WTC11 (cell line): ENCODE measurements at regions not wholly inside any gene's neighbourhood (a gene's known extent, or its start where the extent isn't known, plus 50 kb on each side); places are given as distances from the start of the nearest gene placed in this dataset.

Experiments
- ATAC-seq: fragments of 200-7000 bp; cut with Tn5 transposase; 2 replicates; pipeline ENCODE4 v1.10.0; 2021; ENCODE audit warnings: mild to moderate bottlenecking, moderate library complexity
- CTCF ChIA-PET: fragments of 300-600 bp; sonication (Branson Sonifier 250); formaldehyde crosslinking; loops from one replicate; lab custom pipeline; 2021; ENCODE audit warnings: antibody characterized with exemption; lab: Charles Lee
- POLR2A ChIA-PET: fragments of 350-600 bp; sonication (Branson Sonifier 250); formaldehyde crosslinking; loops from one replicate; lab custom pipeline; 2021; ENCODE audit warnings: antibody characterized with exemption; lab: Charles Lee
- DNase-seq: peaks from one replicate; pipeline ENCODE4 v3.0.0; 2021; ENCODE audit warnings: low spot score
- H3K27ac Mint-ChIP-seq: 2 replicates; pipeline ENCODE4 v1.8.0; 2021; ENCODE audit warnings: mixed read lengths
- H3K27me3 Mint-ChIP-seq: 2 replicates; pipeline ENCODE4 v1.8.0; 2021; ENCODE audit warnings: low read depth, mild to moderate bottlenecking, moderate library complexity, mixed read lengths
- H3K36me3 Mint-ChIP-seq: 2 replicates; pipeline ENCODE4 v1.8.0; 2021; ENCODE audit warnings: mixed read lengths
- H3K4me1 Mint-ChIP-seq: 2 replicates; pipeline ENCODE4 v1.8.0; 2022; ENCODE audit warnings: mixed read lengths
- H3K4me3 Mint-ChIP-seq: 2 replicates; pipeline ENCODE4 v1.8.0; 2021; ENCODE audit warnings: mild to moderate bottlenecking, moderate library complexity, mixed read lengths
- H3K9me3 Mint-ChIP-seq: 2 replicates; pipeline ENCODE4 v1.8.0; 2021; ENCODE audit warnings: mixed read lengths
- AR ChIP-seq: fragments of 250-450 bp; sonication (Bioruptor Pico); IDR thresholded peaks from 2 replicates; pipeline ENCODE4 v1.9.0; 2021; ENCODE audit warnings: mild to moderate bottlenecking
- ATF3 ChIP-seq: sonication (generic); formaldehyde crosslinking; conservative IDR thresholded peaks from 2 replicates; pipeline ENCODE4 v1.8.1; 2022; ENCODE audit warnings: mild to moderate bottlenecking, missing genetic modification reagents
- CREM ChIP-seq: sonication (generic); formaldehyde crosslinking; IDR thresholded peaks from 2 replicates; pipeline ENCODE4 v1.8.1; 2022; ENCODE audit warnings: mild to moderate bottlenecking, missing genetic modification reagents, moderate library complexity
- E2F5 ChIP-seq: sonication (generic); formaldehyde crosslinking; IDR thresholded peaks from 2 replicates; pipeline ENCODE4 v1.8.1; 2022; ENCODE audit warnings: mild to moderate bottlenecking, moderate library complexity, missing genetic modification reagents
- FOXP1 ChIP-seq: sonication (generic); formaldehyde crosslinking; IDR thresholded peaks from 2 replicates; pipeline ENCODE4 v1.8.0; 2022; ENCODE audit warnings: missing genetic modification reagents, mild to moderate bottlenecking, moderate library complexity, borderline replicate concordance
- GTF2I ChIP-seq: fragments of 250-450 bp; sonication (Bioruptor Pico); conservative IDR thresholded peaks from 2 replicates; pipeline ENCODE4 v1.4.0; 2021; ENCODE audit warnings: mild to moderate bottlenecking
- HMGA2 ChIP-seq: fragments of 250-450 bp; sonication (Bioruptor Pico); IDR thresholded peaks from 2 replicates; pipeline ENCODE4 v1.4.0; 2021; ENCODE audit warnings: mild to moderate bottlenecking, moderate library complexity
- IRF2 ChIP-seq: sonication (generic); formaldehyde crosslinking; IDR thresholded peaks from 2 replicates; pipeline ENCODE4 v1.8.0; 2022; ENCODE audit warnings: low read depth, missing genetic modification reagents, borderline replicate concordance
- NFE2L1 ChIP-seq: sonication (generic); formaldehyde crosslinking; IDR thresholded peaks from 2 replicates; pipeline ENCODE4 v1.8.1; 2023; ENCODE audit warnings: missing genetic modification reagents
- NR1H2 ChIP-seq: sonication (generic); formaldehyde crosslinking; IDR thresholded peaks from 2 replicates; pipeline ENCODE4 v1.9.0; 2021; ENCODE audit warnings: mild to moderate bottlenecking, moderate library complexity, missing genetic modification reagents
- NR2C2 ChIP-seq: sonication (generic); formaldehyde crosslinking; IDR thresholded peaks from 2 replicates; pipeline ENCODE4 v1.8.0; 2022; ENCODE audit warnings: mild to moderate bottlenecking, missing genetic modification reagents
- PRRX2 ChIP-seq: fragments of 250-450 bp; sonication (Bioruptor Pico); IDR thresholded peaks from 2 replicates; pipeline ENCODE4 v1.8.0; 2021; ENCODE audit warnings: mild to moderate bottlenecking
- TEAD1 ChIP-seq: sonication (generic); formaldehyde crosslinking; IDR thresholded peaks from 2 replicates; pipeline ENCODE4 v1.8.0; 2022; ENCODE audit warnings: mild to moderate bottlenecking, missing genetic modification reagents
- TP53 ChIP-seq: sonication (generic); formaldehyde crosslinking; IDR thresholded peaks from 2 replicates; pipeline ENCODE4 v1.8.1; 2023; ENCODE audit warnings: mild to moderate bottlenecking, missing genetic modification reagents
- ZNF138 ChIP-seq: sonication (generic); formaldehyde crosslinking; conservative IDR thresholded peaks from 2 replicates; pipeline ENCODE4 v1.8.1; 2022; ENCODE audit warnings: mild to moderate bottlenecking, moderate library complexity, missing genetic modification reagents
- ZNF263 ChIP-seq: sonication (generic); formaldehyde crosslinking; IDR thresholded peaks from 2 replicates; pipeline ENCODE4 v1.8.1; 2022; ENCODE audit warnings: low read depth, mild to moderate bottlenecking, moderate library complexity, missing genetic modification reagents
- ZNF317 ChIP-seq: sonication (generic); formaldehyde crosslinking; IDR thresholded peaks from 2 replicates; pipeline ENCODE4 v1.8.1; 2023; ENCODE audit warnings: low read depth, mild to moderate bottlenecking, moderate library complexity, missing genetic modification reagents, borderline replicate concordance
- ZNF416 ChIP-seq: fragments of 250-450 bp; sonication (Bioruptor Pico); IDR thresholded peaks from 2 replicates; pipeline ENCODE4 v1.9.0; 2021; ENCODE audit warnings: mild to moderate bottlenecking, inconsistent platforms
- ZNF423 ChIP-seq: fragments of 250-450 bp; sonication (Bioruptor Pico); IDR thresholded peaks from 2 replicates; pipeline ENCODE4 v2.1.2; 2022; ENCODE audit warnings: mild to moderate bottlenecking, moderate library complexity
- TF ChIP-seq, protein P1 (sequence below): sonication (generic); formaldehyde crosslinking; IDR thresholded peaks from 2 replicates; pipeline ENCODE4 v1.8.1; 2023; ENCODE audit warnings: mild to moderate bottlenecking, missing genetic modification reagents, moderate library complexity

DNA sequence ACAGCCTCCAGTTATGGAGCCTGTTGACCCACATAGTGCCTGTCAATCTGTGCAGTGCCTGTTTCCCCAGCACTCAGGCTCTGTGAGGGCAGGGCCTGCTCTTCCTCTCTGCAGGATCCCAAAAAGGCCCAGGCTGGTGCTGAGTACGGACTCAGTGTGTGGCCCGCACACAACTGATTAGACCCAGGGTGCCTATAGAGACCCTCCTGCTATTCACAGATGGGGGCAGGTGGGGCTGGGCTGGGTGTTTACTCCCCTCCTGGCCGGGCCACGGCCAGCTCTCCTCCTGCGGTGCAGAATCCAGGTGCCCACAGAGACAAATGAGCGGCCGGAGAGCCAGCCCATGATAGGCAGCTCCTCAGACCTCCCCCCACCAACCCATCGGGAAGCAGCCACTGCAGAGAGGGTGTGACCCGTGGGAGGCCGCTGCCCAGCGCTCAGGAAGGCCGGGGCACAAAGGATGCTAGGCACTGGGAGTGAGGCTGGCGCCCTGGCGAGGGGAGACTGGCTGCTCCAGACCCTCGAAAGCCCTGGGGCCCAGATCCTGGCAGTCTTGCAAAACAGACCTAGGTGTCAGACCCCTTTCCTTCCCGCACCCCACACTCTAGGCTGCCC, 239.0 kb downstream of the CTTN start:
- Mint-ChIP-seq H3K4me1 (peaks cover 49% of the 10 kb centered on the region), H3K27ac (no peak overlapping the region), H3K36me3 (no peaks in the 10 kb centered on the region), H3K9me3 (no peaks in the 10 kb centered on the region), H3K27me3 (no peaks in the 10 kb centered on the region), H3K4me3 (no peak overlapping the region)
- no peak for DNase-seq
- ChIA-PET POLR2A (no interaction called here), CTCF (interaction anchor here (1.0 to 1.9 kb wide), 4 partner anchors 10 to 126 kb away, joined by 3 to 6 read pairs (median 4); no protein-coding TSS in a partner anchor)
- ATAC-seq: no peak
- TF ChIP-seq ZNF423 (CRISPR knock-in tag) (peak; percentile 96), ZNF263 (CRISPR knock-in tag) (no peak)

DNA sequence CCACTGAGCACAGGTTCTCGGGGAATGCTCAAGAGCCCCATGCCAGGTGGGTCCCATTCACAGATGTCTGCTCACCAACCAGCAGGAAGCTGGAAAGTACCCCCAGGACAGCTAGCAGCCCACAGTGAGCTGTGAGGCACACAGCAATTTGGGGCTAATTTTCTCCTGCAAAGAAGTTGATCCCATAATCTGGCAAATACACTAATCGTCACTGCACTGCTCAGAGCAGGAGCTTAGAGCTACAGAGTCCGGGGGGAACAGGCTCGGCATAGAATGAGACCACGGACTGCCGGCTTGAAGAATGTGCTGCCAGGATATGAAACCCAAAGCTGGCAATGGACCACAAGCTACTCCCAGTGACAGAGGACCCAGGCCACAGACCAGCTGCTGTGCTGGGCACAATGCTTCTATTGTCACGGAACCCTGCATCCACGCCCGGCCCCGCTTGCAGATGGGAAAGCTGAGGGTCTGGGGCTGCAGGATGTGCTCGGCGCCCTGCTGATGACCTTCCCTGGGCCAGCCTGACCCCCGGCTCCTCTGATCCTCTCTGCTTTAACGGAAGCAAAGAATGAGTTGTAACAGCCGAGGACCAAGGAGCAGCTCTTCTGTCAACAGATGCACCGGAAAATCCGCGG, 239.7 kb downstream of the CTTN start:
- POLR2A ChIA-PET: no interaction called here
- H3K36me3 Mint-ChIP-seq: no peaks in the 10 kb centered on the region
- DNase-seq (no peak), ATAC-seq (no peak)
- no peak for TF ChIP-seq NFE2L1 (CRISPR knock-in tag)
- no peak for TF ChIP-seq E2F5 (CRISPR knock-in tag)
- TF ChIP-seq PRRX2 (CRISPR knock-in tag): no peak
- no peak for TF ChIP-seq FOXP1 (CRISPR knock-in tag)
- TF ChIP-seq CREM (CRISPR knock-in tag): no peak
- no peak for TF ChIP-seq ZNF263 (CRISPR knock-in tag)
- no peak for TF ChIP-seq ZNF138 (CRISPR knock-in tag)
- no peak for TF ChIP-seq IRF2
- TF ChIP-seq TP53 (CRISPR knock-in tag): no peak
- TF ChIP-seq ZNF317: no peak
- TF ChIP-seq, protein P1, sequence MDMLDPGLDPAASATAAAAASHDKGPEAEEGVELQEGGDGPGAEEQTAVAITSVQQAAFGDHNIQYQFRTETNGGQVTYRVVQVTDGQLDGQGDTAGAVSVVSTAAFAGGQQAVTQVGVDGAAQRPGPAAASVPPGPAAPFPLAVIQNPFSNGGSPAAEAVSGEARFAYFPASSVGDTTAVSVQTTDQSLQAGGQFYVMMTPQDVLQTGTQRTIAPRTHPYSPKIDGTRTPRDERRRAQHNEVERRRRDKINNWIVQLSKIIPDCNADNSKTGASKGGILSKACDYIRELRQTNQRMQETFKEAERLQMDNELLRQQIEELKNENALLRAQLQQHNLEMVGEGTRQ (CRISPR knock-in tag): no peak
- no peak for TF ChIP-seq ZNF416 (CRISPR knock-in tag)
- TF ChIP-seq ZNF423 (CRISPR knock-in tag): no peak
- no peak for TF ChIP-seq TEAD1 (CRISPR knock-in tag)
- no peak for TF ChIP-seq HMGA2 (CRISPR knock-in tag)
- no peak for TF ChIP-seq GTF2I
- TF ChIP-seq NR2C2 (CRISPR knock-in tag): no peak
- TF ChIP-seq ATF3 (CRISPR knock-in tag): no peak
- TF ChIP-seq AR (CRISPR knock-in tag): no peak
- no peak for TF ChIP-seq NR1H2
- H3K27ac Mint-ChIP-seq: peak overlapping the region; percentile 54; the same call in 1 of the 2 replicates
- H3K9me3 Mint-ChIP-seq: no peaks in the 10 kb centered on the region
- H3K4me1 Mint-ChIP-seq: peaks cover 53% of the 10 kb centered on the region
- no peaks in the 10 kb centered on the region for H3K27me3 Mint-ChIP-seq
- no peak overlapping the region for H3K4me3 Mint-ChIP-seq
- CTCF ChIA-PET: interaction anchor here (1.0 to 1.9 kb wide), 4 partner anchors 9 to 127 kb away, joined by 3 to 6 read pairs (median 4); no protein-coding TSS in a partner anchor
